ENCODE measurements at regions not wholly inside any gene's neighbourhood (a gene's known extent, or its start where the extent isn't known, plus 50 kb on each side); places are given as distances from the start of the nearest gene placed in this dataset.
A peak's percentile ranks its signal among the peaks of the same experiment; 100 is the strongest.

DNA sequence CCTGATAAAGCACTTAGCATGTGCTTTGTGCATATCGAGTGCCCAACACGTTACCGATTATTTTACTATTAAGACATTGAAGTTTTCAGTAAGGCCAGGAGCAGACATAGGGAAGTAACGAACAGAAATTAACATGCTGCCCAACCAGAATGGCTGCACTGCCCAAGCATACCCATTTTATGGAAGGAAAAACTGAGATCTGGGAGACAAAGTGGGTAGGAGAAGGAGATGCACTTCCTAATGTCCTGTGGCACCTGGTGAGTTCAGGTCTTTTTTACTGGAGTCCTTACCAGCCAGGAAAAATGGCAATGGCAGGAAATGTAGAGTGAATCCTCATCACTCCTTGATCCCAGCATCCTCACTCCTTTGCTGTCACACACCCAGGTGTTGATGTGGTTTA, 768.5 kb downstream of the MED13L start:
- no peak for DNase-seq
- TF ChIP-seq EP300 (IDR thresholded peaks at IDR 0.05) (no peak), POLR2A (IDR thresholded peaks at IDR 0.05) (no peak), POLR2AphosphoS5 (IDR thresholded peaks at IDR 0.05) (no peak)
- TF ChIP-seq, protein P1, sequence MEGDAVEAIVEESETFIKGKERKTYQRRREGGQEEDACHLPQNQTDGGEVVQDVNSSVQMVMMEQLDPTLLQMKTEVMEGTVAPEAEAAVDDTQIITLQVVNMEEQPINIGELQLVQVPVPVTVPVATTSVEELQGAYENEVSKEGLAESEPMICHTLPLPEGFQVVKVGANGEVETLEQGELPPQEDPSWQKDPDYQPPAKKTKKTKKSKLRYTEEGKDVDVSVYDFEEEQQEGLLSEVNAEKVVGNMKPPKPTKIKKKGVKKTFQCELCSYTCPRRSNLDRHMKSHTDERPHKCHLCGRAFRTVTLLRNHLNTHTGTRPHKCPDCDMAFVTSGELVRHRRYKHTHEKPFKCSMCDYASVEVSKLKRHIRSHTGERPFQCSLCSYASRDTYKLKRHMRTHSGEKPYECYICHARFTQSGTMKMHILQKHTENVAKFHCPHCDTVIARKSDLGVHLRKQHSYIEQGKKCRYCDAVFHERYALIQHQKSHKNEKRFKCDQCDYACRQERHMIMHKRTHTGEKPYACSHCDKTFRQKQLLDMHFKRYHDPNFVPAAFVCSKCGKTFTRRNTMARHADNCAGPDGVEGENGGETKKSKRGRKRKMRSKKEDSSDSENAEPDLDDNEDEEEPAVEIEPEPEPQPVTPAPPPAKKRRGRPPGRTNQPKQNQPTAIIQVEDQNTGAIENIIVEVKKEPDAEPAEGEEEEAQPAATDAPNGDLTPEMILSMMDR (IDR thresholded peaks at IDR 0.05), result no peak
- peaks cover 0 to 8% (median 2%) of the 10 kb centered on the region in 4 donors for H3K9me3 ChIP-seq
- H3K27me3 ChIP-seq, result no peaks in the 10 kb centered on the region
- H3K4me3 ChIP-seq, result no peak overlapping the region
- ATAC-seq (ENCODE audit: low FRiP score in 2 of 2), result no peak
- H3K4me1 ChIP-seq, result peaks cover 0 to 5% (median 2%) of the 10 kb centered on the region in 4 donors
- no peaks in the 10 kb centered on the region for H3K36me3 ChIP-seq
- WGBS, 2 donors, result 85 to 96% methylated on average over 4 of the region's 4 CpGs
- H3K27ac ChIP-seq, result peak overlapping the region in 1 of 4 donors; percentile 42

DNA sequence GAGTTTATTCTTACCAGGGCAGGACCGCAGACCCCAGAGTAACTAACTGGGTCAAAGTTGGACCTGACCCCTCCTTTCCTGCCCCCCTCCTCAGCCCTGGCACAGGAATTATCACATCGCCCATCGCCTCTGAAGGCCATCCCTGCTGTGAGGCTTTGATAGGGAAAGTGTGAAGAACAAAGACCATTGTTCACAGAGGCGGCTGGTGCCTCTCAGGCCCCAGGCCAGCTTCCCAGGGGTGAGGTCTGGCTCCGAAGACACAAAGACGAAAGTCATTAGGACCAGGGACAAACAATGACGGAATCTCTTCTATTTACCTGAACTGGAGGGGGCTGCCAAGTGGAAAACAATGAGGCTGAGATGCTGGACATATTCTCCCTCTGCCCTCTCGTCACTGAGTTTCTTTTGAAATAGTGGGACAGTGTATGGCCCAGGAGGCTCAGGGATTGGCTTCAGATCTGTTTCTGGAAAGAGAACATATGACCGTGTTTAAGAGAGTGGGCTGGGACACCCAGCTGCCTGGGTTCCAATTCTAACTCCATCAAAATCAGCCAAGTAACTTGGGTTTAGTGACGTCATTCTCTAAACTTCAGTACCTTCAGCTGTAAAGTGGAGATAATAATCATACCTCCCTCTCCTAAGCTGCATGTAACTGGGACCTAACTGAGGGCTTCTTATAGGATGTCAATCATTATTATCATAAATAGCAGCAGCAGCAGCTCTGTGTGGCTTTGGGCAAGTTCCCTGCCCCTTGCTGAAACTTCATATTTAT, 769.4 kb downstream of the MED13L start:
- Histone ChIP-seq H3K27me3 (no peaks in the 10 kb centered on the region), H3K4me1 (peaks cover 0 to 10% (median 2%) of the 10 kb centered on the region in 4 donors), H3K4me3 (no peak overlapping the region), H3K9me3 (peaks cover 0 to 5% (median 2%) of the 10 kb centered on the region in 4 donors), H3K36me3 (no peaks in the 10 kb centered on the region), H3K27ac (peak overlapping the region; percentile 6 to 46 (median 32))
- WGBS, 2 donors, result 59 to 63% methylated on average over 10 of the region's 10 CpGs
- ATAC-seq (ENCODE audit: low FRiP score in 2 of 2) (no peak), DNase-seq (peak in 1 of 2 donors; percentile 21)
- TF ChIP-seq, protein P1 (IDR thresholded peaks at IDR 0.05), result no peak
- TF ChIP-seq EP300 (IDR thresholded peaks at IDR 0.05), result peak in 2 of 4 donors; percentile 24 to 35
- TF ChIP-seq POLR2A (IDR thresholded peaks at IDR 0.05), result no peak
- TF ChIP-seq POLR2AphosphoS5 (IDR thresholded peaks at IDR 0.05), result peak; percentile 20 to 55

DNA sequence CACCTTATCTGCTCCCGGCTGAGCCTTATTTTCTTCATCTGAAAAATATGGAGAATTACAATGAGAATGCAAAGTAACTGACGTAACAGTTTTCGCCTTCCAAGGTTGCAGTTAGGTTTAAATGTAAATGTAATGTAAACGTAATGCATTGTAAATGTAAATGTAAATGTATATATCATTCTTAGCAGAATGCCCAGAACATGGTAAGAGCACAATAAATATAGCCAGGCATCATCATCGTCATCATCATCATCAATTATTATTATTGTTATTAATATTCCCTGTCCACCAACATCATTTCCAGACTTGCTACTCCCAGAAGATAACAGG, 770.0 kb downstream of the MED13L start:
- Histone ChIP-seq H3K27me3 (no peaks in the 10 kb centered on the region), H3K9me3 (peaks cover 0 to 2% (median 0%) of the 10 kb centered on the region in 4 donors), H3K4me3 (no peak overlapping the region), H3K4me1 (peaks cover 0 to 10% (median 2%) of the 10 kb centered on the region in 4 donors), H3K27ac (peak overlapping the region in 1 of 4 donors; percentile 3), H3K36me3 (no peaks in the 10 kb centered on the region)
- 80% methylated on average over 5 of the region's 5 CpGs for WGBS, 2 donors
- no peak for DNase-seq
- TF ChIP-seq EP300 (IDR thresholded peaks at IDR 0.05), result no peak
- no peak for TF ChIP-seq POLR2AphosphoS5 (IDR thresholded peaks at IDR 0.05)
- TF ChIP-seq, protein P1 (IDR thresholded peaks at IDR 0.05), result no peak
- TF ChIP-seq POLR2A (IDR thresholded peaks at IDR 0.05), result no peak
- ATAC-seq (ENCODE audit: low FRiP score in 2 of 2), result no peak

DNA sequence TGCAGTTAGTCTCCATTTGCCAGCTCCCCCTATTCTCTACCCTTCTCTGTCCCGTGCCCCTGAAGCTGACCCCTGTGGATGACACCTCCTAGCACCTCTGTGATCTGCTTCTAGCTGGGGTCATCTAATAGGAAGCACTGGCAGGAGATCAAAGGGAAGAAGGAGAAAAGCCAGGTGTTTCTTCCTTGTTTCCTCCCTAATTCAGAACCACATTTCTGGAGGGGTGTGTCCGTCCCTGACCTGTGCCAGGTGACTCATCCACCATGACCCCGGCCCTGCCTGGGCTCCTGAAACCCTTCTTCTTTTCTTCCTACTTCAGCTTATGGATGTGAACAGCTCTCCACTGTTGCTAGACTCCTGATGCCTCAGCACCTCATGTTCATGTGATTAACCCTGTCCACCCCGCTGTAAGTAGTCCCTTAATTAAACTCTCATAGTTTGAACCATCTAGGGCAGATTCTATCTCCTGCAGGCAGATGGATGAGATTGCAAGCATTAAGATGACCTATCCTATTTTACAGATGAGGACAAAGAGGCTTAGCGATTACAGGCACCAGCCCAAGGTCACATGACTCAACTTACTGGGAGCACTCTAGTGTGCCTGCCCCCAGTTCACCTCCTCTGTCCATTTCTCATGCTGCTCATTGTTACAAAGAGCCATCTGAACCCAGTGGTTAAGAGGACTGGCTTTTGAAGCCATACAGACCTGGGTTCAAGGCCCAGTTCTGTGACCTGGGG, 770.5 kb downstream of the MED13L start:
- Histone ChIP-seq H3K36me3 (no peaks in the 10 kb centered on the region), H3K27ac (peak overlapping the region in 1 of 4 donors; percentile 3), H3K27me3 (no peaks in the 10 kb centered on the region), H3K9me3 (peaks cover 0 to 3% (median 0%) of the 10 kb centered on the region in 4 donors), H3K4me1 (peaks cover 0 to 10% (median 2%) of the 10 kb centered on the region in 4 donors), H3K4me3 (no peak overlapping the region)
- ATAC-seq (ENCODE audit: low FRiP score in 2 of 2), result no peak
- TF ChIP-seq POLR2AphosphoS5 (IDR thresholded peaks at IDR 0.05) (no peak), POLR2A (IDR thresholded peaks at IDR 0.05) (no peak), EP300 (IDR thresholded peaks at IDR 0.05) (no peak)
- TF ChIP-seq, protein P1 (IDR thresholded peaks at IDR 0.05), result no peak
- 82 to 83% methylated on average over 5 of the region's 5 CpGs for WGBS, 2 donors
- no peak for DNase-seq

Data from upper lobe of left lung (tissue), 6 donors.